ENCODE measurements at regions not wholly inside any gene's neighbourhood (a gene's known extent, or its start where the extent isn't known, plus 50 kb on each side); places are given as distances from the start of the nearest gene placed in this dataset.

- TF ChIP-seq, protein P1, sequence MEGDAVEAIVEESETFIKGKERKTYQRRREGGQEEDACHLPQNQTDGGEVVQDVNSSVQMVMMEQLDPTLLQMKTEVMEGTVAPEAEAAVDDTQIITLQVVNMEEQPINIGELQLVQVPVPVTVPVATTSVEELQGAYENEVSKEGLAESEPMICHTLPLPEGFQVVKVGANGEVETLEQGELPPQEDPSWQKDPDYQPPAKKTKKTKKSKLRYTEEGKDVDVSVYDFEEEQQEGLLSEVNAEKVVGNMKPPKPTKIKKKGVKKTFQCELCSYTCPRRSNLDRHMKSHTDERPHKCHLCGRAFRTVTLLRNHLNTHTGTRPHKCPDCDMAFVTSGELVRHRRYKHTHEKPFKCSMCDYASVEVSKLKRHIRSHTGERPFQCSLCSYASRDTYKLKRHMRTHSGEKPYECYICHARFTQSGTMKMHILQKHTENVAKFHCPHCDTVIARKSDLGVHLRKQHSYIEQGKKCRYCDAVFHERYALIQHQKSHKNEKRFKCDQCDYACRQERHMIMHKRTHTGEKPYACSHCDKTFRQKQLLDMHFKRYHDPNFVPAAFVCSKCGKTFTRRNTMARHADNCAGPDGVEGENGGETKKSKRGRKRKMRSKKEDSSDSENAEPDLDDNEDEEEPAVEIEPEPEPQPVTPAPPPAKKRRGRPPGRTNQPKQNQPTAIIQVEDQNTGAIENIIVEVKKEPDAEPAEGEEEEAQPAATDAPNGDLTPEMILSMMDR (conservative IDR thresholded peaks at IDR 0.05; ENCODE audit: low read length) = no peak
- no peak for TF ChIP-seq EZH2phosphoT487 (IDR thresholded peaks at IDR 0.05; ENCODE audit: borderline replicate concordance, low read depth, low read length)
These were observed 92.4 kb downstream of the TMEM215 start for GRCh38 chr9:32875748-32876147.
